Activated CD4-positive, alpha-beta memory T cell treated with anti-CD3 and anti-CD28 coated beads for 36 hours (primary cell): ENCODE measurements at regions not wholly inside any gene's neighbourhood (a gene's known extent, or its start where the extent isn't known, plus 50 kb on each side); places are given as distances from the start of the nearest gene placed in this dataset.

Experiments used
- CTCF ChIA-PET: fragments of 350-600 bp; sonication (Branson Sonifier 250); formaldehyde crosslinking; loops from one replicate; lab custom pipeline; 2021; ENCODE audit warnings: antibody characterized with exemption, inconsistent platforms; lab: Charles Lee
- POLR2A ChIA-PET: fragments of 350-600 bp; sonication (Branson Sonifier 250); formaldehyde crosslinking; loops from one replicate; lab custom pipeline; 2021; ENCODE audit warnings: antibody characterized with exemption; lab: Charles Lee
- DNase-seq: peaks from one replicate; pipeline ENCODE4 v3.0.0-alpha.2; 2020
- H3K27ac Mint-ChIP-seq: one replicate; pipeline ENCODE4 v1.8.0; 2021; ENCODE audit warnings: mixed read lengths
- H3K27me3 Mint-ChIP-seq: one replicate; pipeline ENCODE4 v1.8.0; 2021; ENCODE audit warnings: mixed read lengths
- H3K36me3 Mint-ChIP-seq: one replicate; pipeline ENCODE4 v1.8.0; 2021; ENCODE audit warnings: mixed read lengths
- H3K4me1 Mint-ChIP-seq: one replicate; pipeline ENCODE4 v1.8.0; 2021; ENCODE audit warnings: low read depth, mixed read lengths
- H3K4me3 Mint-ChIP-seq: one replicate; pipeline ENCODE4 v1.8.0; 2021; ENCODE audit warnings: mild to moderate bottlenecking, mixed read lengths
- H3K9me3 Mint-ChIP-seq: one replicate; pipeline ENCODE4 v1.8.0; 2021; ENCODE audit warnings: mixed read lengths
- intact Hi-C: fragments of 100-400 bp; cut with micrococcal nuclease; formaldehyde crosslinking; loops from one replicate; pipeline ENCODE4 v1.15.1; 2023

DNA sequence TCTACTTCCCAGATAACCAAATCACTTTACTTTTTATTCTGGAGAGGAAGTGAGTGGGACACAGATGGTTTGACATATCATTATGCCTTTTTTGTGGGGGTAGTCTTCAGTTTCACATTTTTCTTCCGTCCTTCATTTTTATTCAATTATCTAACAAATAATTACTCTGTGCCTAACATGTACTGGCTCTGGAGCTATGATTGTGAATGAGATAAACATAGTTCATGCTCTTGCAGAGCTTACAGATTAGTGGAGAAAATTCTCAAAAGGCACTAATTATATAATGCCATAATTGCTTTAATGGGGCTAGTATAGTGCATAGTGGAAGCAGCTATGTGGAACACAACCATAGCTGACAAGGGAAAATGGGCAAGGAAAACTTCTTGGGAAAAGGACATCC is 303.6 kb upstream of the TFPI start:
- Mint-ChIP-seq H3K9me3 (no peaks in the 10 kb centered on the region), H3K4me3 (no peak overlapping the region), H3K27me3 (no peaks in the 10 kb centered on the region), H3K27ac (no peak overlapping the region), H3K4me1 (no peaks in the 10 kb centered on the region), H3K36me3 (no peaks in the 10 kb centered on the region)
- ChIA-PET CTCF (no interaction called here), POLR2A (no interaction called here)
- intact Hi-C loops = no loop called here
- no peak for DNase-seq

GRCh38 chr2:187862715-187863114 is 308.5 kb upstream of the TFPI start:
- H3K27me3 Mint-ChIP-seq = no peaks in the 10 kb centered on the region
- POLR2A ChIA-PET = no interaction called here
- H3K4me3 Mint-ChIP-seq = no peak overlapping the region
- no peaks in the 10 kb centered on the region for H3K4me1 Mint-ChIP-seq
- peaks cover 5% of the 10 kb centered on the region for H3K9me3 Mint-ChIP-seq
- H3K27ac Mint-ChIP-seq = no peak overlapping the region
- no peak for DNase-seq
- no peaks in the 10 kb centered on the region for H3K36me3 Mint-ChIP-seq
- intact Hi-C loops = no loop called here
- CTCF ChIA-PET = no interaction called here

- Mint-ChIP-seq H3K27ac (no peak overlapping the region), H3K9me3 (peaks cover 5% of the 10 kb centered on the region), H3K4me3 (no peak overlapping the region), H3K27me3 (no peaks in the 10 kb centered on the region), H3K4me1 (no peaks in the 10 kb centered on the region), H3K36me3 (no peaks in the 10 kb centered on the region)
- no peak for DNase-seq
- ChIA-PET POLR2A (no interaction called here), CTCF (no interaction called here)
- intact Hi-C loops = no loop called here
Observed at GRCh38 chr2:187865025-187865424, 310.8 kb upstream of the TFPI start.

GRCh38 chr2:187867165-187867564 is 312.9 kb upstream of the TFPI start:
- Mint-ChIP-seq H3K27me3 (no peaks in the 10 kb centered on the region), H3K36me3 (no peaks in the 10 kb centered on the region), H3K4me1 (no peaks in the 10 kb centered on the region), H3K27ac (no peak overlapping the region), H3K4me3 (no peak overlapping the region), H3K9me3 (peaks cover 5% of the 10 kb centered on the region)
- CTCF ChIA-PET = no interaction called here
- POLR2A ChIA-PET = no interaction called here
- DNase-seq = no peak
- intact Hi-C loops = no loop called here

GRCh38 chr2:187869195-187869594 is 315.0 kb upstream of the TFPI start:
- Mint-ChIP-seq H3K4me1 (no peaks in the 10 kb centered on the region), H3K27ac (no peak overlapping the region), H3K9me3 (peaks cover 5% of the 10 kb centered on the region), H3K4me3 (no peak overlapping the region), H3K27me3 (no peaks in the 10 kb centered on the region), H3K36me3 (no peaks in the 10 kb centered on the region)
- intact Hi-C loops = no loop called here
- DNase-seq = no peak
- CTCF ChIA-PET = interaction anchor here (0.6 kb wide), 1 partner anchor 148 kb away, joined by 3 read pairs; no protein-coding TSS in a partner anchor
- POLR2A ChIA-PET = no interaction called here

- H3K4me1 Mint-ChIP-seq = no peaks in the 10 kb centered on the region
- DNase-seq = no peak
- intact Hi-C loops = no loop called here
- H3K27me3 Mint-ChIP-seq = no peaks in the 10 kb centered on the region
- H3K27ac Mint-ChIP-seq = no peak overlapping the region
- peaks cover 5% of the 10 kb centered on the region for H3K9me3 Mint-ChIP-seq
- no peaks in the 10 kb centered on the region for H3K36me3 Mint-ChIP-seq
- no peak overlapping the region for H3K4me3 Mint-ChIP-seq
- ChIA-PET CTCF (no interaction called here), POLR2A (no interaction called here)
Observed at GRCh38 chr2:187871506-187871905, 317.3 kb upstream of the TFPI start.

DNA sequence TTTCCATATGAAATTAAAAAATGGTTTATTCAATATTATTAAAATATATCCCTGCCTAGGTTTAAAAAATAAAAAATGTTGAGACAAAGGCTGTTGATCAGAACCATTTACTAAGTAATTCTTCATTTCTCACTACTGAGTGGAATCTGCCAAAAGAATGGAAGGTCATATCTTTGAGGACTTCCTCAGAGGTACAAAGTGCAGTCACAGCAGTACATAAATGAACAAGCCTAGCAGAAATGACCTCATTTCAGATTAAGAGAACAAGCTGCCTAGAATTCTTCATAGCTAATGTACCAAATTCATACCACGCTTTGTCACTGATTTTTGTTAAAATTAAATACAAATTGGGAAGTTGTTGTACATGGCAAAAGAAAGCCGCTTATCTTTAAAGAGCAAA is 318.9 kb upstream of the TFPI start:
- H3K27me3 Mint-ChIP-seq = no peaks in the 10 kb centered on the region
- POLR2A ChIA-PET = no interaction called here

DNA sequence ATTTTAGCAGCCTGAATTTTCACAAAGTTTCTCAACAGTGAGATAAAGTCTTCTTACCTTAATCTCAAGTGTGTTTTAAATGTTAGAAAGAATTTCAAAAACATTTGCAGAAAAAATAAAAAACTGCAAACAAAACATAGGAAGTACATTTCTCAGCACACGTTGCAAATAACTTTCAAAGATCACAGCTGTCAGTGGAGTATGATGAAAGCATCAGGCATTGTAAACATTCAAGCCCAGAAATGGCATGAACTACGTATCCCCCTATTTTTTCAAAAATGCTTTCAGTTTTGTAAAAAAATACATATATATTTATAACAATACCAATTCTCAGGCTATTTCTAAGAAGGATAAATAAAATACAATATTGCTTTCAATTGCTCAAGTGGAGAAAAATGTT is 320.6 kb upstream of the TFPI start:
- Mint-ChIP-seq H3K36me3 (no peaks in the 10 kb centered on the region), H3K9me3 (no peaks in the 10 kb centered on the region), H3K27ac (no peak overlapping the region), H3K4me1 (no peaks in the 10 kb centered on the region), H3K27me3 (no peaks in the 10 kb centered on the region), H3K4me3 (no peak overlapping the region)
- intact Hi-C loops = no loop called here
- DNase-seq = no peak
- ChIA-PET CTCF (no interaction called here), POLR2A (no interaction called here)

More for the DNA sequence above, 318.9 kb upstream of the TFPI start:
- CTCF ChIA-PET = no interaction called here
- Mint-ChIP-seq H3K27ac (no peak overlapping the region), H3K4me3 (no peak overlapping the region), H3K4me1 (no peaks in the 10 kb centered on the region), H3K9me3 (no peaks in the 10 kb centered on the region), H3K36me3 (no peaks in the 10 kb centered on the region)
- intact Hi-C loops = no loop called here
- DNase-seq = no peak

DNA sequence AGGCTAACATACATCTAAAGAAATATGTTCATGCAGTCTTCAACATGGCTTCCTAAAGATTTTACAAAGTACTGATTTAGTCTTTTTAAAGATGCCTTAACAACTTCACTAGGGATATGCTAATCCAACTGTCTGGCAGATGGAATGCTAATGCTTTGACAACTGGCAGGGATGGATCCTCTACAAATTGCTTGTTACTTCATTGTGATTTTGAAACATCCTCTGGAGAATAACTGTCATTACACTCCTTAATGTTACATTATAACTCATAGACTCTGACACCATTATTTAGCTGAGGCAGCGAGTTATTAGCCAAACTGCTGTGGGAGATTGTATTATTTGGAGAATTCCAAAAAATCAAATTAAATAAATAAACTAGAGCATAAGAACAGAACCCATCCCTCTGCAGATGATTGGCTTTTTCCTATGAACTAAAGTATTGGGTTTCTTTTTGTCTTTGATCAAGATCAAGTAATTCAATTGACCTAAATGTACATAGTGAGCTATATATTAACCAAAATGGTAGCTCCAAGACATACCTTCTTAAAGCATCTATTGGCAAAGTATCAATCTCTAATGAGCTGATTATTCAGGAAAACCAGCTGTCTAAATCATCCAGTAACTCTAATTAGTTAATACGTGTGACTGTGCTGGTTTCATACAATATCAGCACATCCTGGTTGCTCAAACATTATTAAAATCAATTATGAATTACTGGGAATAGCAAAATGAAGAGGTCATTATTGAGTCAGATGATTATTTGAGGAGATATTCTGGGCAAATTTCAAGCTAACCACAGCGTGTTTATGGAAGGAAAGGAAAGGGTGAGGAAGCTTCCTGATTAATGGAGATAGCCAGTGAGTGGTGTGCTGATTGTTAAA is 321.3 kb upstream of the TFPI start:
- DNase-seq = no peak
- H3K36me3 Mint-ChIP-seq = no peaks in the 10 kb centered on the region
- CTCF ChIA-PET = no interaction called here
- H3K4me3 Mint-ChIP-seq = no peak overlapping the region
- H3K27ac Mint-ChIP-seq = no peak overlapping the region
- H3K4me1 Mint-ChIP-seq = no peaks in the 10 kb centered on the region
- intact Hi-C loops = no loop called here
- no peaks in the 10 kb centered on the region for H3K9me3 Mint-ChIP-seq
- POLR2A ChIA-PET = no interaction called here
- H3K27me3 Mint-ChIP-seq = no peaks in the 10 kb centered on the region

DNA sequence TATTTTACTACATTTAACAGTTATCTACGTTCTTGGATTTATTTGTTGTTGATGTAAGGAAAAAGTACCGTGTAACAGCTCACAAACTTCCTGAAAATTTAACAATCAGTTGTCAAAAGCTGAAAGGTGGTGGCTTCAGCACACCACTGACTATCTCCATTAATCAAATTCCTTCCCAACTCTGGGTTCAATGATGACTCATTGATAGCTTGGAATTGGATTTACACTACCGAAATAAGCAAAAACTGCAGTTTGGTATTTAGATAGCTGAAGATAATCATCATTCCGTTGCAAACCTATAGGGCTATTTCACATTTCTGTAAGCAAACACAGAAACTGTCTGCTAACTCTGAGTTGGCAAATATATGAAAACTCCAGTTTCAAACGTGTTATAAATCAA is 322.3 kb upstream of the TFPI start:
- Mint-ChIP-seq H3K27ac (no peak overlapping the region), H3K4me3 (no peak overlapping the region), H3K27me3 (no peaks in the 10 kb centered on the region), H3K9me3 (no peaks in the 10 kb centered on the region), H3K36me3 (no peaks in the 10 kb centered on the region), H3K4me1 (no peaks in the 10 kb centered on the region)
- CTCF ChIA-PET = no interaction called here
- POLR2A ChIA-PET = no interaction called here
- intact Hi-C loops = no loop called here
- DNase-seq = no peak

GRCh38 chr2:187877391-187877790 is 323.2 kb upstream of the TFPI start:
- CTCF ChIA-PET = no interaction called here

GRCh38 chr2:187878112-187878511 is 323.9 kb upstream of the TFPI start:
- H3K27ac Mint-ChIP-seq = no peak overlapping the region
- intact Hi-C loops = no loop called here
- no peaks in the 10 kb centered on the region for H3K4me1 Mint-ChIP-seq
- H3K4me3 Mint-ChIP-seq = no peak overlapping the region
- H3K36me3 Mint-ChIP-seq = no peaks in the 10 kb centered on the region
- no peaks in the 10 kb centered on the region for H3K27me3 Mint-ChIP-seq
- ChIA-PET POLR2A (no interaction called here), CTCF (no interaction called here)
- DNase-seq = no peak
- H3K9me3 Mint-ChIP-seq = no peaks in the 10 kb centered on the region

More at GRCh38 chr2:187877391-187877790, 323.2 kb upstream of the TFPI start:
- H3K27me3 Mint-ChIP-seq = no peaks in the 10 kb centered on the region
- no peak overlapping the region for H3K27ac Mint-ChIP-seq
- H3K36me3 Mint-ChIP-seq = no peaks in the 10 kb centered on the region
- intact Hi-C loops = no loop called here
- no peak for DNase-seq
- H3K4me1 Mint-ChIP-seq = no peaks in the 10 kb centered on the region
- H3K9me3 Mint-ChIP-seq = no peaks in the 10 kb centered on the region
- POLR2A ChIA-PET = no interaction called here
- no peak overlapping the region for H3K4me3 Mint-ChIP-seq

DNA sequence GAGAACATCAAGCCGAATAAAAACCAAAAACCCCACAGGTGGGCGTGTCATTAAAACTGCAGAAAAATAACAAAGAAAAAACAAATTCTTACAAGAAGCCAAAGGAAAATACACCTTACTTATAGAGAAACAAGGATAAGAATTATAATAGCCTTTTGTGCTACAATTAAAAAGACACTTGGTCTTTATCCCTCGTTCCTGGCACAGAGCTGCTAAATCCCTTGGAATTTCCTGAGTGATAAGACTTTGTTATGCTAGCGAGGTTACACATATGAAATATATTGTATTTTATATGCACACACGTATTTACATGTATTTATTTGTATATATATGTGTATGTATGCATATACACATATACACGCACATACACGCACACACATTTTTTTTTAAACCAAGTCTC is 325.3 kb upstream of the TFPI start:
- no peaks in the 10 kb centered on the region for H3K9me3 Mint-ChIP-seq
- ChIA-PET CTCF (interaction anchor here (0.7 kb wide), 1 partner anchor 11 kb away, joined by 3 read pairs; no protein-coding TSS in a partner anchor), POLR2A (no interaction called here)
- H3K27me3 Mint-ChIP-seq = no peaks in the 10 kb centered on the region
- H3K27ac Mint-ChIP-seq = no peak overlapping the region
- intact Hi-C loops = no loop called here
- H3K4me1 Mint-ChIP-seq = no peaks in the 10 kb centered on the region
- no peak for DNase-seq
- H3K4me3 Mint-ChIP-seq = no peak overlapping the region
- no peaks in the 10 kb centered on the region for H3K36me3 Mint-ChIP-seq
